Calu3 (cell line): ENCODE measurements at regions not wholly inside any gene's neighbourhood (a gene's known extent, or its start where the extent isn't known, plus 50 kb on each side); places are given as distances from the start of the nearest gene placed in this dataset.

Experiments used
- BruUV-seq: library from RNA; stranded (reverse); fragments of 400-500 nt; replicated peaks from 2 replicates; lab custom pipeline; 2021; lab: Mats Ljungman, UMichigan
- CTCF ChIA-PET: fragments of 300-600 bp; sonication (Branson Sonifier 250); formaldehyde crosslinking; loops from one replicate; lab custom pipeline; 2022; ENCODE audit warnings: antibody characterized with exemption; lab: Charles Lee
- DNase-seq: peaks from one replicate; pipeline ENCODE4 v3.0.0; 2022
- H3K27ac Mint-ChIP-seq: one replicate; pipeline ENCODE4 v1.8.0; 2022; ENCODE audit warnings: mixed read lengths; ENCODE audit not compliant: unreplicated experiment
- H3K27me3 Mint-ChIP-seq: one replicate; pipeline ENCODE4 v1.8.0; 2022; ENCODE audit warnings: mixed read lengths; ENCODE audit not compliant: unreplicated experiment
- H3K36me3 Mint-ChIP-seq: one replicate; pipeline ENCODE4 v1.8.0; 2022; ENCODE audit warnings: mild to moderate bottlenecking, moderate library complexity, mixed read lengths; ENCODE audit not compliant: insufficient read depth, unreplicated experiment
- H3K4me1 Mint-ChIP-seq: one replicate; pipeline ENCODE4 v1.8.0; 2022; ENCODE audit warnings: mild to moderate bottlenecking, low read depth, mixed read lengths; ENCODE audit not compliant: unreplicated experiment
- H3K4me3 Mint-ChIP-seq: one replicate; pipeline ENCODE4 v1.8.0; 2022; ENCODE audit warnings: mild to moderate bottlenecking, low read depth, moderate library complexity, mixed read lengths; ENCODE audit not compliant: unreplicated experiment
- H3K9me3 Mint-ChIP-seq: one replicate; pipeline ENCODE4 v1.8.0; 2022; ENCODE audit warnings: low read depth, mixed read lengths; ENCODE audit not compliant: unreplicated experiment
- CTCF ChIP-seq: fragments of 200-600 bp; IDR thresholded peaks from one replicate; pipeline ENCODE4 v1.8.0; 2022; ENCODE audit warnings: antibody characterized with exemption; ENCODE audit not compliant: unreplicated experiment
- intact Hi-C: fragments of 100-400 bp; cut with micrococcal nuclease; formaldehyde crosslinking; loops from one replicate; pipeline ENCODE4 v1.10.0; 2022; ENCODE audit not compliant: unreplicated experiment

- Mint-ChIP-seq H3K27ac (no peak overlapping the region), H3K36me3 (no peaks in the 10 kb centered on the region), H3K9me3 (no peaks in the 10 kb centered on the region), H3K4me3 (no peak overlapping the region), H3K27me3 (no peaks in the 10 kb centered on the region), H3K4me1 (no peaks in the 10 kb centered on the region)
- BruUV-seq: no TSS peak
- CTCF ChIA-PET: interaction anchor here (0.7 kb wide), 1 partner anchor 26 kb away, joined by 6 read pairs; no protein-coding TSS in a partner anchor
- intact Hi-C loops: no loop called here
- DNase-seq: no peak
- no peak for TF ChIP-seq CTCF
Observed at GRCh38 chr12:89163918-89164317, 188.4 kb downstream of the DUSP6 start.

GRCh38 chr12:89162589-89163261 lies 189.6 kb downstream of the DUSP6 start:
- intact Hi-C loops: no loop called here
- Mint-ChIP-seq H3K4me3 (no peak overlapping the region), H3K27me3 (no peaks in the 10 kb centered on the region), H3K4me1 (no peaks in the 10 kb centered on the region), H3K9me3 (no peaks in the 10 kb centered on the region), H3K36me3 (no peaks in the 10 kb centered on the region), H3K27ac (no peak overlapping the region)
- BruUV-seq: no TSS peak
- CTCF ChIA-PET: interaction anchor here (0.9 kb wide), 1 partner anchor 1420 kb away, joined by 5 read pairs; no protein-coding TSS in a partner anchor
- no peak for DNase-seq
- TF ChIP-seq CTCF: no peak

GRCh38 chr12:89161557-89161956 lies 190.7 kb downstream of the DUSP6 start:
- Mint-ChIP-seq H3K27ac (no peak overlapping the region), H3K36me3 (no peaks in the 10 kb centered on the region), H3K4me1 (no peaks in the 10 kb centered on the region), H3K4me3 (no peak overlapping the region), H3K27me3 (no peaks in the 10 kb centered on the region), H3K9me3 (no peaks in the 10 kb centered on the region)
- intact Hi-C loops: no loop called here
- TF ChIP-seq CTCF: no peak
- CTCF ChIA-PET: no interaction called here
- BruUV-seq: no TSS peak
- DNase-seq: no peak

- Mint-ChIP-seq H3K4me3 (no peak overlapping the region), H3K9me3 (no peaks in the 10 kb centered on the region), H3K4me1 (no peaks in the 10 kb centered on the region), H3K27me3 (no peaks in the 10 kb centered on the region), H3K36me3 (no peaks in the 10 kb centered on the region), H3K27ac (no peak overlapping the region)
- CTCF ChIA-PET: no interaction called here
- TF ChIP-seq CTCF: no peak
- BruUV-seq: no TSS peak
- no peak for DNase-seq
- intact Hi-C loops: no loop called here
Observed at GRCh38 chr12:89160716-89161123, 191.6 kb downstream of the DUSP6 start.
